Spleen (tissue), 11 donors: ENCODE measurements at regions not wholly inside any gene's neighbourhood (a gene's known extent, or its start where the extent isn't known, plus 50 kb on each side); places are given as distances from the start of the nearest gene placed in this dataset.

Experiments
- DNase-seq: peaks from one replicate; pipeline ENCODE4 v3.0.0-alpha.2; 2020
- H3K27ac ChIP-seq, 8 donors: fragments of 200-600 bp; sonication (generic) in 7 of 8; 1 replicate in 4 of 8; 2 replicates in 4 of 8; pipeline versions ENCODE4 v1.5.0 to v1.8.0; 2016 to 2021; ENCODE audit warnings: inconsistent platforms in 4 of 8, mild to moderate bottlenecking in 4 of 8, moderate library complexity in 1 of 8
- H3K27me3 ChIP-seq, 7 donors: fragments of 200-600 bp; sonication (generic) in 6 of 7; replicated peaks in 1 of 7; 1 replicate in 4 of 7; 2 replicates in 3 of 7; pipeline versions ENCODE4 v1.5.0 to v1.8.0; 2016 to 2021; ENCODE audit warnings: inconsistent platforms in 3 of 7, mild to moderate bottlenecking in 1 of 7
- H3K36me3 ChIP-seq, 6 donors: fragments of 200-600 bp; sonication (generic) in 5 of 6; 1 replicate in 4 of 6; 2 replicates in 2 of 6; pipeline versions ENCODE4 v1.5.0 to v1.8.0; 2016 to 2021; ENCODE audit warnings: inconsistent platforms in 2 of 6
- H3K4me1 ChIP-seq, 6 donors: fragments of 200-600 bp; sonication (generic) in 5 of 6; 1 replicate in 3 of 6; 2 replicates in 3 of 6; pipeline versions ENCODE4 v1.5.0 to v1.8.0; 2016 to 2021; ENCODE audit warnings: inconsistent platforms in 3 of 6
- H3K4me3 ChIP-seq, 8 donors: fragments of 200-600 bp; sonication (generic) in 7 of 8; 1 replicate in 4 of 8; 2 replicates in 4 of 8; pipeline versions ENCODE4 v1.5.0 to v1.8.0; 2016 to 2021; ENCODE audit warnings: inconsistent platforms in 4 of 8, mild to moderate bottlenecking in 4 of 8, moderate library complexity in 2 of 8
- H3K9me3 ChIP-seq, 8 donors: fragments of 200-600 bp; sonication (generic) in 7 of 8; 1 replicate in 4 of 8; 2 replicates in 4 of 8; pipeline versions ENCODE4 v1.5.0 to v1.8.0; 2016 to 2021; ENCODE audit warnings: inconsistent platforms in 4 of 8
- POLR2A ChIP-seq, 3 donors: fragments of 450-650 bp; IDR thresholded peaks; one replicate each; pipeline ENCODE4 v1.5.1; 2017; ENCODE audit warnings: antibody characterized with exemption in 3 of 3, mild to moderate bottlenecking in 1 of 3
- POLR2AphosphoS5 ChIP-seq, 3 donors: sonication (generic); formaldehyde crosslinking; IDR thresholded peaks; one replicate each; pipeline ENCODE4 v1.5.1; 2017; ENCODE audit warnings: antibody characterized with exemption in 3 of 3
- WGBS, 5 donors: extraction: QIAGEN DNeasy Blood & Tissue Kit in 3 of 5; methylation state at CpG; one replicate each; pipeline versions ENCODE4 v1.1.5 to v1.1.7; 2013 to 2018; 5-methylcytosine and 5-hydroxymethylcytosine counted together
- intact Hi-C: fragments of 100-400 bp; cut with DNase I; formaldehyde crosslinking; loops from one replicate; pipeline ENCODE4 v1.15.0; 2023; ENCODE audit warnings: low total_unique reads
- TF ChIP-seq, protein P1 (sequence below), 11 experiments: fragments of 200-600 bp in 7 of 11; fragments of 450-650 bp in 4 of 11; sonication (generic) in 4 of 11; IDR thresholded peaks in 8 of 11; conservative IDR thresholded peaks in 3 of 11; 1 replicate in 7 of 11; 2 replicates in 4 of 11; pipeline versions ENCODE4 v1.4.0 to v1.8.0; 2016 to 2021; ENCODE audit warnings: antibody characterized with exemption in 11 of 11, inconsistent platforms in 4 of 11, mild to moderate bottlenecking in 1 of 11
- donor health status: healthy with polysubstance abuse.
- donor health status: DM: no; HTN: no; CAD: no; lungs with moderate emphysema.
- donor health status: DM: no; HTN: no; CAD: no.
- donor health status: Bipolar disorder and iron deficiency.
- donor health status: healthy.
- donor health status: DM: no; HTN: no; CAD: no.
- donor health status: DM: yes; HTN: yes; CAD: no.

DNA sequence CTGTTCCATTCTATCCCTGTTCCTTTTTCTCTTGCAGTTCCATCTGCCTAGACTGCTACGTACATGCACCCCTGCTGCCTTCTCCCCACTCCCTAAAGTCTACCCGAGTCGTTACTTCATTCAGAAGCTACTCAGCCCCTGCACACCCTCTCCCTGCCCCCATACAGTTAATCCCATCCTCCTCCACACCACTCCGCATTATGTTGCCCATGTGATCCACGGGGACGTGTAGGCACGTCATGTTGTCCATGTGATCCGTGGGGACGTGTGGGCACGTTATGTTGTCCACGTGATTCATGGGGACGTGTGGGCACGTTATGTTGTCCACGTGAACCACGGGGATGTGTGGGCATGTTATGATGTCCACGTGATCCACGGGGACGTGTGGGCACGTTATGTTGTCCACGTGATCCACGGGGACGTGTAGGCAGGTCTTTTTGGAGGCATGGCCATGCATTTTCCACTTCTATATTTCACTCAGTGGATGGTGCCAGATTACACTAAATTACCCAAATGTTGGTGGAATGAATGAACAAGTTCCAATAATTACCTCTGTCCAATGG lies 299.5 kb downstream of the DCDC2C start:
- H3K9me3 ChIP-seq, result no peaks in the 10 kb centered on the region
- no peak for DNase-seq
- WGBS, 5 donors, result 83 to 92% (median 85%) methylated on average over 22 of the region's 22 CpGs

DNA sequence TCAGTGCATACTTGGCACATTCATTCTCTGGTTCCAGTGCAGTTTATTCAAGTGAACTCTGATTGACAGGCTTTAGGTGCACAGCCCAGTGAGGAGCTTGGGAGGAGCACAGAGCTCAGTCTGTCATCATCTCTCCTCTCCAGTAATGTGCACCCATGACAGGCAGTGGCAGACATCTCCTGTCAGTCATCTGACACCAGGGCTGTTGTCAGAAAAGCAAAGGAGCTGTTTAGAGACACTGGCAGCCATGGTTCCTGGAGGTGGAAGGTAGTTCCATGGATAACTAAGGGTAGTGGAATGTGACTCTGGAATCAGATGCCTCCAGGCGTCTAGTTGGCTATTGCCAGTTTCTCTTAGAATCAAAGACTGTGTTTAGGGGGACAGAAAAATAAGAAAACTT lies 308.8 kb downstream of the DCDC2C start:
- no peak for TF ChIP-seq POLR2A (IDR thresholded peaks at IDR 0.05)
- no peak for TF ChIP-seq POLR2AphosphoS5 (IDR thresholded peaks at IDR 0.05)
- TF ChIP-seq, protein P1, sequence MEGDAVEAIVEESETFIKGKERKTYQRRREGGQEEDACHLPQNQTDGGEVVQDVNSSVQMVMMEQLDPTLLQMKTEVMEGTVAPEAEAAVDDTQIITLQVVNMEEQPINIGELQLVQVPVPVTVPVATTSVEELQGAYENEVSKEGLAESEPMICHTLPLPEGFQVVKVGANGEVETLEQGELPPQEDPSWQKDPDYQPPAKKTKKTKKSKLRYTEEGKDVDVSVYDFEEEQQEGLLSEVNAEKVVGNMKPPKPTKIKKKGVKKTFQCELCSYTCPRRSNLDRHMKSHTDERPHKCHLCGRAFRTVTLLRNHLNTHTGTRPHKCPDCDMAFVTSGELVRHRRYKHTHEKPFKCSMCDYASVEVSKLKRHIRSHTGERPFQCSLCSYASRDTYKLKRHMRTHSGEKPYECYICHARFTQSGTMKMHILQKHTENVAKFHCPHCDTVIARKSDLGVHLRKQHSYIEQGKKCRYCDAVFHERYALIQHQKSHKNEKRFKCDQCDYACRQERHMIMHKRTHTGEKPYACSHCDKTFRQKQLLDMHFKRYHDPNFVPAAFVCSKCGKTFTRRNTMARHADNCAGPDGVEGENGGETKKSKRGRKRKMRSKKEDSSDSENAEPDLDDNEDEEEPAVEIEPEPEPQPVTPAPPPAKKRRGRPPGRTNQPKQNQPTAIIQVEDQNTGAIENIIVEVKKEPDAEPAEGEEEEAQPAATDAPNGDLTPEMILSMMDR (IDR thresholded peaks at IDR 0.05 in 8 of 11, conservative IDR thresholded peaks at IDR 0.05 in 3 of 11), result no peak
- Histone ChIP-seq H3K9me3 (peaks cover 0 to 26% (median 7%) of the 10 kb centered on the region in 8 donors), H3K4me3 (no peak overlapping the region), H3K36me3 (no peaks in the 10 kb centered on the region), H3K27ac (no peak overlapping the region), H3K27me3 (no peaks in the 10 kb centered on the region), H3K4me1 (no peaks in the 10 kb centered on the region)
- 85 to 91% (median 90%) methylated on average over 1 of the region's 1 CpG for WGBS, 5 donors
- DNase-seq, result no peak
- intact Hi-C loops, result no loop called here

More for the DNA sequence above, 299.5 kb downstream of the DCDC2C start:
- H3K27ac ChIP-seq, result no peak overlapping the region
- no peak overlapping the region for H3K4me3 ChIP-seq
- no peaks in the 10 kb centered on the region for H3K4me1 ChIP-seq
- intact Hi-C loops, result no loop called here
- no peaks in the 10 kb centered on the region for H3K27me3 ChIP-seq
- no peak for TF ChIP-seq POLR2A (IDR thresholded peaks at IDR 0.05)
- no peak for TF ChIP-seq POLR2AphosphoS5 (IDR thresholded peaks at IDR 0.05)
- TF ChIP-seq, protein P1 (IDR thresholded peaks at IDR 0.05 in 8 of 11, conservative IDR thresholded peaks at IDR 0.05 in 3 of 11), result no peak
- no peaks in the 10 kb centered on the region for H3K36me3 ChIP-seq

DNA sequence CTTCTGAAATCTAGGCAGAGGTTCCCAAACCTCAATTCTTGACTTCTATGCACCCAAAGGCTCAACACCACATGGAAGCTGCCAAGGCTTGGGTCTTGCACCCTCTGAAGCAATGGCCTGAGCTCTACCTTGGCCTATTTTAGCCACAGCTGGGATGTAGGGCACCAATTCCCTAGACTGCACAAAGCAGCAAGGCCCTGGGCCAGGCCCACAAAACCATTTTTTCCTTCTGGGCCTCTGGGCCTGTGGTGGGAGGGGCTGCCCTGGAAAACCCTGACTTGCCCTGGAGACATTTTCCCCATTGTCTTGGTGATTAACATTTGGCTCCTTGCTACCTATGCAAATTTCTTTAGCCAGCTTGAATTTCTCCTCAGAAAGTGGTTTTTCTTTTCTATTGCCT lies 315.2 kb downstream of the DCDC2C start:
- H3K27ac ChIP-seq, result no peak overlapping the region
- DNase-seq, result no peak
- H3K36me3 ChIP-seq, result no peaks in the 10 kb centered on the region
- no peaks in the 10 kb centered on the region for H3K4me1 ChIP-seq
- TF ChIP-seq POLR2A (IDR thresholded peaks at IDR 0.05) (no peak), POLR2AphosphoS5 (IDR thresholded peaks at IDR 0.05) (no peak)
- TF ChIP-seq, protein P1 (IDR thresholded peaks at IDR 0.05 in 8 of 11, conservative IDR thresholded peaks at IDR 0.05 in 3 of 11), result no peak
- H3K27me3 ChIP-seq, result no peaks in the 10 kb centered on the region
- no peak overlapping the region for H3K4me3 ChIP-seq
- intact Hi-C loops, result no loop called here
- H3K9me3 ChIP-seq, result peaks cover 0 to 33% (median 21%) of the 10 kb centered on the region in 8 donors

DNA sequence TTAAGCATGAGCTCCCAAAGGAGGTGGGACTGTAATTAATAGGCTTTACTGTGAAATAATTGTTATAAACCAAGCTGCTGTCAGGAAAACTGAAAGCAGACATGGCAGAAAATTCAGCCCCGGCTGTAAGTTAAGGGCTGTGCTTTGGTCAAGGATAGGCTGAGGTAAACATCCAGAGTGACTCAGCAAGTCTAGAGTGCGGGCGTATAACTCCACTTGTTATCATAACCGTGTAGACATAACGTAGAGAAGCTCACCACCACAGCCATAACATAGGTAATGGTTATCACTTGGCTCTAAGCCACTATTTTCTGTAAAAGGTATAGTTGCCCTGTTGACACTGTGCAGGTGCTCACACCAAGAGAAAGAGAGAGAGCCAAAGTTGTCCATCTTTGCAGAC lies 316.8 kb downstream of the DCDC2C start:
- no peaks in the 10 kb centered on the region for H3K27me3 ChIP-seq
- H3K27ac ChIP-seq, result no peak overlapping the region
- no peaks in the 10 kb centered on the region for H3K36me3 ChIP-seq
- 68 to 81% (median 76%) methylated on average over 5 of the region's 5 CpGs for WGBS, 5 donors
- H3K4me3 ChIP-seq, result no peak overlapping the region
- intact Hi-C loops, result no loop called here
- DNase-seq, result no peak
- H3K4me1 ChIP-seq, result no peaks in the 10 kb centered on the region
- TF ChIP-seq, protein P1 (IDR thresholded peaks at IDR 0.05 in 8 of 11, conservative IDR thresholded peaks at IDR 0.05 in 3 of 11), result no peak
- TF ChIP-seq POLR2A (IDR thresholded peaks at IDR 0.05), result no peak
- TF ChIP-seq POLR2AphosphoS5 (IDR thresholded peaks at IDR 0.05), result no peak
- peaks cover 0 to 33% (median 21%) of the 10 kb centered on the region in 8 donors for H3K9me3 ChIP-seq
